Endodermal cell (in vitro differentiated cells): ENCODE measurements at regions not wholly inside any gene's neighbourhood (a gene's known extent, or its start where the extent isn't known, plus 50 kb on each side); places are given as distances from the start of the nearest gene placed in this dataset.

Experiments
- DNase-seq: peaks from one replicate; pipeline ENCODE4 v3.0.0-alpha.2; 2017
- H3K27ac ChIP-seq: 2 replicates; pipeline ENCODE4 v1.5.1; 2013; ENCODE audit warnings: mild to moderate bottlenecking, low read depth, low read length, moderate library complexity
- H3K27me3 ChIP-seq: 2 replicates; pipeline ENCODE4 v1.6.1; 2013; ENCODE audit warnings: mild to moderate bottlenecking, low read length, moderate library complexity; ENCODE audit not compliant: insufficient read depth, control insufficient read depth, poor library complexity, severe bottlenecking
- H3K36me3 ChIP-seq: 2 replicates; pipeline ENCODE4 v1.7.0; 2013; ENCODE audit warnings: mild to moderate bottlenecking, low read length, moderate library complexity; ENCODE audit not compliant: control insufficient read depth, insufficient read depth
- H3K4me1 ChIP-seq: one replicate; pipeline ENCODE4 v1.7.0; 2013; ENCODE audit warnings: low read length; ENCODE audit not compliant: control insufficient read depth, insufficient read depth
- H3K4me3 ChIP-seq: 2 replicates; pipeline ENCODE4 v1.5.1; 2013; ENCODE audit warnings: mild to moderate bottlenecking, low read length, moderate library complexity
- H3K9ac ChIP-seq: 2 replicates; pipeline ENCODE4 v1.6.1; 2013; ENCODE audit warnings: mild to moderate bottlenecking, low read length, moderate library complexity; ENCODE audit not compliant: poor library complexity, severe bottlenecking; ENCODE audit errors: extremely low read depth
- H3K9me3 ChIP-seq: 2 replicates; pipeline ENCODE4 v1.6.1; 2013; ENCODE audit warnings: mild to moderate bottlenecking, low read length, moderate library complexity; ENCODE audit not compliant: control insufficient read depth
- H3K27ac Mint-ChIP-seq: 2 replicates; pipeline ENCODE4 v1.8.0; 2020; ENCODE audit warnings: mixed read lengths
- H3K27me3 Mint-ChIP-seq: 2 replicates; pipeline ENCODE4 v1.8.0; 2021; ENCODE audit warnings: mild to moderate bottlenecking, mixed read lengths; ENCODE audit not compliant: insufficient read depth
- H3K36me3 Mint-ChIP-seq: 2 replicates; pipeline ENCODE4 v1.8.0; 2020; ENCODE audit warnings: low read depth, mixed read lengths
- H3K4me1 Mint-ChIP-seq: 2 replicates; pipeline ENCODE4 v1.8.0; 2020; ENCODE audit warnings: mixed read lengths
- H3K4me3 Mint-ChIP-seq: 2 replicates; pipeline ENCODE4 v1.8.0; 2020; ENCODE audit warnings: mild to moderate bottlenecking, moderate library complexity, mixed read lengths
- H3K9me3 Mint-ChIP-seq: 2 replicates; pipeline ENCODE4 v1.8.0; 2020; ENCODE audit warnings: mild to moderate bottlenecking, mixed read lengths
- CTCF ChIP-seq: fragments of 200-600 bp; sonication (generic); conservative IDR thresholded peaks from 2 replicates; pipeline ENCODE4 v1.5.0; 2021; ENCODE audit warnings: antibody characterized with exemption, mild to moderate bottlenecking
- WGBS, 2 experiments: methylation state at CpG; one replicate each; pipeline versions ENCODE4 v1.1.5 to v1.1.7; 2013; ENCODE audit warnings: missing lambda C conversion rate in 2 of 2, mixed read lengths in 1 of 2; ENCODE audit not compliant: insufficient coverage in 1 of 2, insufficient read length in 1 of 2; 5-methylcytosine and 5-hydroxymethylcytosine counted together

GRCh38 chr4:41424522-41424921 lies 113.4 kb upstream of the LIMCH1 start:
- Histone ChIP-seq H3K9me3 (peaks cover under 1% of the 10 kb centered on the region), H3K9ac (no peak overlapping the region), H3K27ac (no peak overlapping the region), H3K4me1 (peaks cover 8% of the 10 kb centered on the region), H3K4me3 (no peak overlapping the region), H3K27me3 (peaks cover 5% of the 10 kb centered on the region), H3K36me3 (no peaks in the 10 kb centered on the region)
- TF ChIP-seq CTCF, result no peak
- no peak for DNase-seq
- Mint-ChIP-seq H3K4me1 (peaks cover 22% of the 10 kb centered on the region), H3K27ac (no peak overlapping the region), H3K9me3 (peaks cover 1% of the 10 kb centered on the region), H3K36me3 (no peaks in the 10 kb centered on the region), H3K27me3 (peaks cover 25% of the 10 kb centered on the region), H3K4me3 (no peak overlapping the region)

- Histone ChIP-seq H3K9ac (no peak overlapping the region), H3K36me3 (no peaks in the 10 kb centered on the region), H3K27me3 (peaks cover 6% of the 10 kb centered on the region), H3K9me3 (peaks cover 5% of the 10 kb centered on the region), H3K4me1 (peaks cover 8% of the 10 kb centered on the region), H3K27ac (no peak overlapping the region), H3K4me3 (no peak overlapping the region)
- H3K9me3 Mint-ChIP-seq, result peaks cover 1% of the 10 kb centered on the region
- H3K4me3 Mint-ChIP-seq, result no peak overlapping the region
- no peak for TF ChIP-seq CTCF
- H3K27me3 Mint-ChIP-seq, result peaks cover 24% of the 10 kb centered on the region
- H3K27ac Mint-ChIP-seq, result no peak overlapping the region
- H3K4me1 Mint-ChIP-seq, result peaks cover 22% of the 10 kb centered on the region
- H3K36me3 Mint-ChIP-seq, result no peaks in the 10 kb centered on the region
- DNase-seq, result no peak
- WGBS, 2 experiments, result no CpG with 5 or more reads among the region's 1 CpG
Measured at GRCh38 chr4:41425650-41426049, 112.3 kb upstream of the LIMCH1 start.

- 97 to 100% methylated on average over 2 to 3 of the region's 3 CpGs for WGBS, 2 experiments
- Histone ChIP-seq H3K4me3 (no peak overlapping the region), H3K4me1 (peaks cover 8% of the 10 kb centered on the region), H3K27ac (no peak overlapping the region), H3K9ac (no peak overlapping the region), H3K36me3 (no peaks in the 10 kb centered on the region), H3K9me3 (peaks cover 5% of the 10 kb centered on the region), H3K27me3 (peaks cover 8% of the 10 kb centered on the region)
- Mint-ChIP-seq H3K36me3 (no peaks in the 10 kb centered on the region), H3K4me3 (no peak overlapping the region), H3K27ac (no peak overlapping the region), H3K27me3 (peaks cover 30% of the 10 kb centered on the region), H3K4me1 (peaks cover 26% of the 10 kb centered on the region), H3K9me3 (peaks cover 1% of the 10 kb centered on the region)
- no peak for TF ChIP-seq CTCF
- DNase-seq, result no peak
Measured at GRCh38 chr4:41426539-41426938, 111.4 kb upstream of the LIMCH1 start.
